H1 (cell line): ENCODE measurements at regions not wholly inside any gene's neighbourhood (a gene's known extent, or its start where the extent isn't known, plus 50 kb on each side); places are given as distances from the start of the nearest gene placed in this dataset.

Experiments used
- CEBPB ChIP-seq: IDR thresholded peaks from 2 replicates; pipeline ENCODE4 v1.6.1; 2012; ENCODE audit warnings: low read depth, low read length
- POLR2A ChIP-seq, 2 experiments: IDR thresholded peaks; 1 replicate in 1 of 2; 2 replicates in 1 of 2; pipeline ENCODE4 v1.6.1; 2011; ENCODE audit warnings: low read depth in 2 of 2, low read length in 2 of 2, mild to moderate bottlenecking in 2 of 2; ENCODE audit errors: control extremely low read depth in 1 of 2
- POLR2AphosphoS5 ChIP-seq: IDR thresholded peaks from 2 replicates; pipeline ENCODE4 v1.6.1; 2011; ENCODE audit warnings: low read depth, low read length
- TF ChIP-seq, protein P1 (sequence below), 3 experiments: IDR thresholded peaks; 1 replicate in 2 of 3; 2 replicates in 1 of 3; pipeline versions ENCODE4 v1.5.1 to v1.6.1; 2011; ENCODE audit warnings: low read length in 3 of 3, mild to moderate bottlenecking in 3 of 3, inconsistent platforms in 2 of 3, low read depth in 1 of 3, moderate library complexity in 1 of 3; ENCODE audit not compliant: insufficient read depth in 1 of 3; ENCODE audit errors: control extremely low read depth in 1 of 3

DNA sequence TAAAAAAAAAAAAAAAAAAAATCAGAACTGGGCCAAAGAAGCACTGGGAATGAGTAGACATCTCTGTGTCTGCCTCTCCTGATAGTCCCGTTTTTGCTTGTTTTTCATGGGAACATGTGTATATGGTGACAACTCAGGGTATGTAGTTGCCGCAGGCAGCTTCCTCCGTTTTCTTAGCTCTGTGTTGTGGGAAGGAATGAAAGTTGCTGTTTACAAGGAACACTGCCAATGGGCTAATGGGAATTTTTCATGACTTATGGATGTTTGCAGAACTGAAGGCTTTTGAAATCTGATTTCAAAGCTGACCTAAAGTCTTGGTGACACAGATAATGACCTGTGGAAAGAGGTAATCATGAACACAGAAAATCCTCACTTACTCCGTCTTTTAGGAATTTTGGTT is 146.4 kb upstream of the BTG1 start:
- TF ChIP-seq POLR2A (IDR thresholded peaks at IDR 0.05; ENCODE audit: control extremely low read depth in 1 of 2, low read depth in 2 of 2, low read length in 2 of 2) (no peak), CEBPB (no peak), POLR2AphosphoS5 (no peak)
- TF ChIP-seq, protein P1, sequence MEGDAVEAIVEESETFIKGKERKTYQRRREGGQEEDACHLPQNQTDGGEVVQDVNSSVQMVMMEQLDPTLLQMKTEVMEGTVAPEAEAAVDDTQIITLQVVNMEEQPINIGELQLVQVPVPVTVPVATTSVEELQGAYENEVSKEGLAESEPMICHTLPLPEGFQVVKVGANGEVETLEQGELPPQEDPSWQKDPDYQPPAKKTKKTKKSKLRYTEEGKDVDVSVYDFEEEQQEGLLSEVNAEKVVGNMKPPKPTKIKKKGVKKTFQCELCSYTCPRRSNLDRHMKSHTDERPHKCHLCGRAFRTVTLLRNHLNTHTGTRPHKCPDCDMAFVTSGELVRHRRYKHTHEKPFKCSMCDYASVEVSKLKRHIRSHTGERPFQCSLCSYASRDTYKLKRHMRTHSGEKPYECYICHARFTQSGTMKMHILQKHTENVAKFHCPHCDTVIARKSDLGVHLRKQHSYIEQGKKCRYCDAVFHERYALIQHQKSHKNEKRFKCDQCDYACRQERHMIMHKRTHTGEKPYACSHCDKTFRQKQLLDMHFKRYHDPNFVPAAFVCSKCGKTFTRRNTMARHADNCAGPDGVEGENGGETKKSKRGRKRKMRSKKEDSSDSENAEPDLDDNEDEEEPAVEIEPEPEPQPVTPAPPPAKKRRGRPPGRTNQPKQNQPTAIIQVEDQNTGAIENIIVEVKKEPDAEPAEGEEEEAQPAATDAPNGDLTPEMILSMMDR (IDR thresholded peaks at IDR 0.05; ENCODE audit: control extremely low read depth in 1 of 3, insufficient read depth in 1 of 3, low read depth in 1 of 3, low read length in 3 of 3) = no peak
